ENCODE measurements at regions not wholly inside any gene's neighbourhood (a gene's known extent, or its start where the extent isn't known, plus 50 kb on each side); places are given as distances from the start of the nearest gene placed in this dataset.

DNA sequence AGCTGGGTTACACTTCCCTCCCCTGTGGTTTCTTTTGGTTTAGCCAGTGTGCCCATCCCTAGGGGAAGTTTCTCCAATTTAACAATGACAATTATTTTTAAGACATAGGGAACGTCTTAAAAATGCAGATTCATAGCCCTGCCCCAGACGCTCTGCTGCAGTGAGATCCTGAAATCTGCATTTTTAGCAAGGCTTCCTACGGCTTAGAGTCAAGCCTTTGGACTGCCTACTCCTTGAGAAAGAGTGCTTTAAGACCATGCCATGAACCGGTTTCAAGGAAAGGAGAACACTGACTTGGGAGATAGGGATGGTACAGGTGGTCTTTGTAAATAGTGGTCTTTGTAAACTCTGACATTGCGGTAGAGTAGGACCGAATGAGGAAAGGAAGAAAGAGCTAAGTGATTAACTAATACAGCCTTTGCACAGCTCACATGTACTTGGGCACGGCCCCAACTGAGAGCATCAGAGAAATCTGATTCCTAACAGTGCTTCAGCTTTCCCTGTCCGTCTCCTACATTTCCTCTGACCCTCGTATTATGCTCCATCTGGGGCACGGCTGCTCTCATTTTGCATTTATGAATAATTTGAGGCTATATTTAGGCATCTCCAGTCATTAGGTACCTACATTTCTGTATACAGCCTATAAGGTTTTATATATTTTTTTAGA lies 217.6 kb upstream of the TANK start:
- TF ChIP-seq RAD21 (IDR thresholded peaks at IDR 0.05; ENCODE audit: low read depth) (no peak), TEAD4 (IDR thresholded peaks at IDR 0.05) (no peak), TAF1 (IDR thresholded peaks at IDR 0.05; ENCODE audit: low read depth) (no peak), TCF12 (IDR thresholded peaks at IDR 0.05; ENCODE audit: low read depth) (no peak), EP300 (IDR thresholded peaks at IDR 0.05; ENCODE audit: borderline replicate concordance) (no peak), CEBPB (IDR thresholded peaks at IDR 0.05) (no peak), YY1 (IDR thresholded peaks at IDR 0.05; ENCODE audit: low read depth) (no peak), ZBTB7A (IDR thresholded peaks at IDR 0.05; ENCODE audit: low read depth) (no peak), EGR1 (IDR thresholded peaks at IDR 0.05) (no peak), NFIC (IDR thresholded peaks at IDR 0.05) (no peak), CREB1 (IDR thresholded peaks at IDR 0.05; ENCODE audit: low read depth) (no peak)
- TF ChIP-seq, protein P1, sequence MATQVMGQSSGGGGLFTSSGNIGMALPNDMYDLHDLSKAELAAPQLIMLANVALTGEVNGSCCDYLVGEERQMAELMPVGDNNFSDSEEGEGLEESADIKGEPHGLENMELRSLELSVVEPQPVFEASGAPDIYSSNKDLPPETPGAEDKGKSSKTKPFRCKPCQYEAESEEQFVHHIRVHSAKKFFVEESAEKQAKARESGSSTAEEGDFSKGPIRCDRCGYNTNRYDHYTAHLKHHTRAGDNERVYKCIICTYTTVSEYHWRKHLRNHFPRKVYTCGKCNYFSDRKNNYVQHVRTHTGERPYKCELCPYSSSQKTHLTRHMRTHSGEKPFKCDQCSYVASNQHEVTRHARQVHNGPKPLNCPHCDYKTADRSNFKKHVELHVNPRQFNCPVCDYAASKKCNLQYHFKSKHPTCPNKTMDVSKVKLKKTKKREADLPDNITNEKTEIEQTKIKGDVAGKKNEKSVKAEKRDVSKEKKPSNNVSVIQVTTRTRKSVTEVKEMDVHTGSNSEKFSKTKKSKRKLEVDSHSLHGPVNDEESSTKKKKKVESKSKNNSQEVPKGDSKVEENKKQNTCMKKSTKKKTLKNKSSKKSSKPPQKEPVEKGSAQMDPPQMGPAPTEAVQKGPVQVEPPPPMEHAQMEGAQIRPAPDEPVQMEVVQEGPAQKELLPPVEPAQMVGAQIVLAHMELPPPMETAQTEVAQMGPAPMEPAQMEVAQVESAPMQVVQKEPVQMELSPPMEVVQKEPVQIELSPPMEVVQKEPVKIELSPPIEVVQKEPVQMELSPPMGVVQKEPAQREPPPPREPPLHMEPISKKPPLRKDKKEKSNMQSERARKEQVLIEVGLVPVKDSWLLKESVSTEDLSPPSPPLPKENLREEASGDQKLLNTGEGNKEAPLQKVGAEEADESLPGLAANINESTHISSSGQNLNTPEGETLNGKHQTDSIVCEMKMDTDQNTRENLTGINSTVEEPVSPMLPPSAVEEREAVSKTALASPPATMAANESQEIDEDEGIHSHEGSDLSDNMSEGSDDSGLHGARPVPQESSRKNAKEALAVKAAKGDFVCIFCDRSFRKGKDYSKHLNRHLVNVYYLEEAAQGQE (IDR thresholded peaks at IDR 0.05; ENCODE audit: low read depth), result no peak
- TF ChIP-seq, protein P2, sequence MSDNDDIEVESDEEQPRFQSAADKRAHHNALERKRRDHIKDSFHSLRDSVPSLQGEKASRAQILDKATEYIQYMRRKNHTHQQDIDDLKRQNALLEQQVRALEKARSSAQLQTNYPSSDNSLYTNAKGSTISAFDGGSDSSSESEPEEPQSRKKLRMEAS (IDR thresholded peaks at IDR 0.05), result no peak
- TF ChIP-seq, protein P3, sequence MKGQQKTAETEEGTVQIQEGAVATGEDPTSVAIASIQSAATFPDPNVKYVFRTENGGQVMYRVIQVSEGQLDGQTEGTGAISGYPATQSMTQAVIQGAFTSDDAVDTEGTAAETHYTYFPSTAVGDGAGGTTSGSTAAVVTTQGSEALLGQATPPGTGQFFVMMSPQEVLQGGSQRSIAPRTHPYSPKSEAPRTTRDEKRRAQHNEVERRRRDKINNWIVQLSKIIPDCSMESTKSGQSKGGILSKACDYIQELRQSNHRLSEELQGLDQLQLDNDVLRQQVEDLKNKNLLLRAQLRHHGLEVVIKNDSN (IDR thresholded peaks at IDR 0.05), result no peak

All from Ishikawa (cell line).